ENCODE measurements at regions not wholly inside any gene's neighbourhood (a gene's known extent, or its start where the extent isn't known, plus 50 kb on each side); places are given as distances from the start of the nearest gene placed in this dataset.
"Not testable (repeated sequence)": the region's sequence is repeated elsewhere in the genome, so short reads cannot be mapped to it uniquely, and the experiment has no call there.

DNA sequence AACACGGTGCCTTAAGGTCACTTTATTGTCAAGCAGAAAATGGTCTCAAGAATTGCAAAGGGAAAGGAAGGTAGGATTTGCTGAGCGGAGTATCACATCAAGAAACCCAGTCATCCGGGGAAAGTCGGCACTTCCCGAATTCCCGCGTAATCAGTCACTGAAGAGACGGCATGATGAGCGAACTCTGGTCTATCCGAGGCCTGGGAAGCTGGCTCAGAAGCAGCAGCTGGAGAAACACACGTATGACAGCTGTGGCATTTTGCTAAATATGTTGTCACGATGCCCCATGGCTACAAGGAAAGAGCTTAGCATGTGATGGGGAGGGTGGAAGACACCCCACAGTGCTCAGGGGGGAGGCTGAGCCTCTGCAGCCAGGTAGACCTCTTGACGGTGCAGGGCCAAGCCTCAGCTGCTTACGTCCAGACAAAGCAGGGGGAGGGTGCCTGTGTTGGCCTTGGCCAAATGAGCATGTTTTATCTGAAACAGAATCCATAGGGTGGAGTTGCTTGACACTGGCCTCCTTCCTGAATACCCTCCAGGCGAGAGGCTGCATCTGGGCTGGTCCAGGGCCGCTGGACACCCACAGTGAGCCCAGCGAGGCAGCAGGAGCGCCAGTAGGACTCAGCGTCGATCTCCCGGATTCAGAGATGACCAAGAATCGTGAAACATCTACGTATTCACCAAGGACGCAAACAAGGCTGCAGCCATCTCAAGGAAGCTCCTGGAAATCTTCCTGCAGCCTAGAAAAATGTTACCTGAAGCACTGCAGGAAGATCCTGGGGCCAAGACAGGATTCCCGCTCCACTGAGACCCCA, 118.8 kb upstream of the AFDN start:
- Histone ChIP-seq H3K4me2 (ENCODE audit: low read length) (no peak overlapping the region), H3K9me3 (replicated peaks; ENCODE audit: low read length) (no peaks in the 10 kb centered on the region), H3K27me3 (ENCODE audit: control insufficient read depth, insufficient read depth, low read length) (no peaks in the 10 kb centered on the region)

GRCh38 chr6:167708501-167709094, 118.1 kb upstream of the AFDN start:
- Histone ChIP-seq H3K4me3 (ENCODE audit: low read length) (no peak overlapping the region), H3K36me3 (ENCODE audit: insufficient read depth, low read length) (no peaks in the 10 kb centered on the region), H3K27me3 (ENCODE audit: control insufficient read depth, insufficient read depth, low read length) (no peaks in the 10 kb centered on the region), H3K4me1 (ENCODE audit: control insufficient read depth, insufficient read depth, low read length) (no peaks in the 10 kb centered on the region), H3K9ac (ENCODE audit: low read depth, low read length) (no peak overlapping the region), H3K9me3 (replicated peaks; ENCODE audit: low read length) (no peaks in the 10 kb centered on the region), H3K4me2 (ENCODE audit: low read length) (no peak overlapping the region)

More for the DNA sequence above, 118.8 kb upstream of the AFDN start:
- Histone ChIP-seq H3K4me1 (ENCODE audit: control insufficient read depth, insufficient read depth, low read length) (no peaks in the 10 kb centered on the region), H3K9ac (ENCODE audit: low read depth, low read length) (no peak overlapping the region), H3K36me3 (ENCODE audit: insufficient read depth, low read length) (no peaks in the 10 kb centered on the region), H3K4me3 (ENCODE audit: low read length) (no peak overlapping the region)

DNA sequence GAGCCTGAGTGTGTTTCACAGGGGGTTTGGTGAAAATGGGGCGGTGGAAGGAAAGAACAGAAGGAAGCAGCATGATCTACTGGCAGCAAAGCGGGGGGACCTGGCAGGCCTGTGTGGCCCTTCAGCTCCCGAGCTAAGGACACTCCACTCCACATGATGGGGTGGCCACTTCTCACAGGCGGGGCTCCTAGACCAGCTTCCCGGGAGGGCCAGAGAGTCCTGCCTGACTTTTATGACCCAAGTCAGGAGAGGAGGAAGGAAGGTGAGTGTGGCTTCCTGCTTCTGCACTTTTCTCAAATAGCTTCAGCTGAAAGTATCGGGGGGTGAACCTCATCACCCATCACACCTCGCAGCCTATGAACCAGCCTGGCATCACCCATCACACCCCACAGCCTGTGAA, 117.5 kb upstream of the AFDN start:
- no peaks in the 10 kb centered on the region for H3K9me3 ChIP-seq (replicated peaks; ENCODE audit: low read length)
- no peak overlapping the region for H3K4me3 ChIP-seq (ENCODE audit: low read length)
- H3K4me2 ChIP-seq (ENCODE audit: low read length): no peak overlapping the region
- H3K4me1 ChIP-seq (ENCODE audit: control insufficient read depth, insufficient read depth, low read length): no peaks in the 10 kb centered on the region
- no peak overlapping the region for H3K9ac ChIP-seq (ENCODE audit: low read depth, low read length)
- no peaks in the 10 kb centered on the region for H3K36me3 ChIP-seq (ENCODE audit: insufficient read depth, low read length)
- no peaks in the 10 kb centered on the region for H3K27me3 ChIP-seq (ENCODE audit: control insufficient read depth, insufficient read depth, low read length)

GRCh38 chr6:167709776-167710336, 116.9 kb upstream of the AFDN start:
- not testable (repeated sequence) for H3K9me3 ChIP-seq (replicated peaks; ENCODE audit: low read length); H3K9ac ChIP-seq (ENCODE audit: low read depth, low read length); H3K36me3 ChIP-seq (ENCODE audit: insufficient read depth, low read length); H3K4me2 ChIP-seq (ENCODE audit: low read length); H3K27me3 ChIP-seq (ENCODE audit: control insufficient read depth, insufficient read depth, low read length); H3K4me3 ChIP-seq (ENCODE audit: low read length); H3K4me1 ChIP-seq (ENCODE audit: control insufficient read depth, insufficient read depth, low read length)

DNA sequence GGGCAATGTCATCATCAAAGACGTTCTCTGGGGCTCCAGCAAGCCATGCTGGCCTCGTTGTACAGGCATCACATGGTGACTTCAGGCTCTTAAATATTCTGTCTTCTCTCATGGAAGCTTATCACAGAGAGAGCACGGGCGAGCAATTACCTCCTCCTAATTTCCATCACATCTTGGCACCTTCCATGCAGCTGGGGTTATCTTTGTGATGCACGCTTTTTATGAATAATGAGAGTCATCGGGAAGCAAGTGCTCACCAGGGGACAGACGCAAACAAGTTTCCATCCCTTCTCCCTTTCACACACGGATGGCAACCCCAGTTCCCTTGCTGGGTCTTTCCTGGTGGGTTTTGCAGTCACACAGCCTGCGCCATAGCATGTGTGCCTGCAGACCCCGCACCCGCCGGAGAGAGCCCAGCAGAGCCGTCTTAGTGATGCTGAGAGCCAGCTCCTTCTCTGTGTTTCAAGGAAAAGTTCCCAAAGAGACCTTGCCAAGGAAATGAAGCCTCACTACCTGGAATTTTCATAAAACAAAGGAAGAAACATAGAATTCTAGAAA, 116.3 kb upstream of the AFDN start:
- Histone ChIP-seq H3K4me3 (ENCODE audit: low read length) (no peak overlapping the region), H3K9ac (ENCODE audit: low read depth, low read length) (no peak overlapping the region), H3K36me3 (ENCODE audit: insufficient read depth, low read length) (no peaks in the 10 kb centered on the region), H3K4me2 (ENCODE audit: low read length) (no peak overlapping the region), H3K9me3 (replicated peaks; ENCODE audit: low read length) (no peaks in the 10 kb centered on the region), H3K27me3 (ENCODE audit: control insufficient read depth, insufficient read depth, low read length) (no peaks in the 10 kb centered on the region), H3K4me1 (ENCODE audit: control insufficient read depth, insufficient read depth, low read length) (no peaks in the 10 kb centered on the region)

GRCh38 chr6:167711211-167711610, 115.5 kb upstream of the AFDN start:
- Histone ChIP-seq H3K4me3 (ENCODE audit: low read length) (no peak overlapping the region), H3K36me3 (ENCODE audit: insufficient read depth, low read length) (no peaks in the 10 kb centered on the region), H3K9me3 (replicated peaks; ENCODE audit: low read length) (no peaks in the 10 kb centered on the region), H3K4me2 (ENCODE audit: low read length) (no peak overlapping the region), H3K4me1 (ENCODE audit: control insufficient read depth, insufficient read depth, low read length) (no peaks in the 10 kb centered on the region), H3K27me3 (ENCODE audit: control insufficient read depth, insufficient read depth, low read length) (no peaks in the 10 kb centered on the region), H3K9ac (ENCODE audit: low read depth, low read length) (no peak overlapping the region)

DNA sequence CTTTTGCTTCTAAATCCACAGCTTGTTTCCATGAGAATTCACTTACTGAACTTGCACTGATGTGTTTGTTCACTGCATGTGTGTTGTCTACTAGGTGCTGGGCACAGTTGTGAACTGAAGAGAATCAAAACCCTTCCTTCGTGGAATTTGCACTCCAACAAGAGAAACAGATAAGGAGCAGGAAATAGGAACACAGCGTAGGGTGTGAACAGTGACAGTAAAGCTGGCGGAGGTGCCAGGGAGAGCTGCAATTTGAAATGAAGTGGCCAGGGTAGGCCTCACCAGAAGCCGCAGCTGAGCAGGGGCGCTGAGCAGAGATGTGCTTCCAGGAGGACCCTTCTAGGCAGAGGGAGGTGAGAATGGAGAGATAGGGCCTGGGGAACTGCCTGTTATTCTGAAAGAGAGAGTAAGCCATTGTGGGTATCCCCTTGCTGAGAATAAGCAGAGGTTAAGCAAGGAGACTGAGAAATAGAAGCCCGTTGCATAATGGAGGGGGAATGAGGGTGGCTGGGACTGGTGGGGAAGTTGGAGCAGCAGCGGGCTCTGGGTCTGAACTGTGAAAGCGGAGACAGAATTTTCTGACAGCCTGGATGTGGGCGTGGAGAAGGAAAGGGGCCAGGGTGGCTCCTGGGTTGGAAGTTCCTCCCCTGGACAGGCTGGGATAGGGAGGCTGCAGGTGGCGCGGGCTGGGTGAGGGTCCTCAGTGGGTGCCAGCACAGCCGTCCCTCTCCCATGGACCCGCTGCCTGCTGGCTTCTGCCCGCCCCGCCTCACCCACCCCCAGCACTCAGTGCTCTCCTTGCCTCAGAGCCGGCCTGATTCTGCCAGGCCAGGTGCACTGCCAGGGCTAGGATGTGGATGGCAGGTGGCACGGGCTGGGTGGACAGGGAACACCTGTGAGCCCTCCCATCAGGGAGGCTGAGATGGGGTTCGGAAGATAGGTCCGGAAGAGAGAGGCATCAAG, 114.7 kb upstream of the AFDN start:
- H3K4me1 ChIP-seq (ENCODE audit: control insufficient read depth, insufficient read depth, low read length): no peaks in the 10 kb centered on the region
- no peak overlapping the region for H3K9ac ChIP-seq (ENCODE audit: low read depth, low read length)
- no peaks in the 10 kb centered on the region for H3K27me3 ChIP-seq (ENCODE audit: control insufficient read depth, insufficient read depth, low read length)
- no peak overlapping the region for H3K4me2 ChIP-seq (ENCODE audit: low read length)
- H3K9me3 ChIP-seq (replicated peaks; ENCODE audit: low read length): no peaks in the 10 kb centered on the region
- no peaks in the 10 kb centered on the region for H3K36me3 ChIP-seq (ENCODE audit: insufficient read depth, low read length)
- no peak overlapping the region for H3K4me3 ChIP-seq (ENCODE audit: low read length)

DNA sequence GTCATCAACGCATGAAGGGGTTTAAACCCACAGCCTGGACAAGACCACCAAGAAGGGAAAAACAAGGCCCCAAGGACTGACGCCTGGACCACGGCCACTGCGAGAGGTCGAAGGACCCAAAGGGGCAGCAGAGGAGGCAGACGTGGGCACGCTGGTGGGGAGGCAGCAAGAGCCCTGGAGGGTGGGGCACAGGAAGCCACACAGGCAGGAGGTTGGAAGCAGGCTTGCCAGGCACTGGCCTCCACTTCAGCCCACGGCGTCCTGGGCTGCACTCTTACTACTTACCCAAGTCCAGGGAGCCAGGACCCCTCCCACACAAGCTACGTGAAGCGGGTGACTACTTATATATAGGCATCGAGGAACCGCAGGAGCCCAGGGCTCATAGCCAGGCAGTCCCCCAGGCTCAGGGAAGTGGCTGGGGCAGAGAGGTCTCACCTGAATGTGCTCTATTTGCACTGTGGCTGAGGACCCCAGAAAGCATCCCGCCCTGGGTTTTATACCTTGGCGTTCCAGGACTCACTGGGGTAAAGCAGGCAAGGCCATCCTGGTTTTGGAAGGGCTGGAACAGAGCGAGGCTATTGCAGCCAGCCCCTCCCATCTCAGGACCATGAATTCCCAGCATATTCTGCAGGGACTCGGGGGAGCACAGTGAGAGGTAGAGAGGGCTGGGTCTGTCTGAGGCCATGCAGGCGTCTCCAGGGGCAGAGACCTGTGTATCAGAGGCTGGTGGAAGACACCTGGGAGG, 113.8 kb upstream of the AFDN start:
- H3K9ac ChIP-seq (ENCODE audit: low read depth, low read length): no peak overlapping the region
- no peaks in the 10 kb centered on the region for H3K36me3 ChIP-seq (ENCODE audit: insufficient read depth, low read length)
- no peak overlapping the region for H3K4me2 ChIP-seq (ENCODE audit: low read length)
- H3K4me3 ChIP-seq (ENCODE audit: low read length): no peak overlapping the region
- no peaks in the 10 kb centered on the region for H3K4me1 ChIP-seq (ENCODE audit: control insufficient read depth, insufficient read depth, low read length)
- H3K27me3 ChIP-seq (ENCODE audit: control insufficient read depth, insufficient read depth, low read length): no peaks in the 10 kb centered on the region
- no peaks in the 10 kb centered on the region for H3K9me3 ChIP-seq (replicated peaks; ENCODE audit: low read length)

DNA sequence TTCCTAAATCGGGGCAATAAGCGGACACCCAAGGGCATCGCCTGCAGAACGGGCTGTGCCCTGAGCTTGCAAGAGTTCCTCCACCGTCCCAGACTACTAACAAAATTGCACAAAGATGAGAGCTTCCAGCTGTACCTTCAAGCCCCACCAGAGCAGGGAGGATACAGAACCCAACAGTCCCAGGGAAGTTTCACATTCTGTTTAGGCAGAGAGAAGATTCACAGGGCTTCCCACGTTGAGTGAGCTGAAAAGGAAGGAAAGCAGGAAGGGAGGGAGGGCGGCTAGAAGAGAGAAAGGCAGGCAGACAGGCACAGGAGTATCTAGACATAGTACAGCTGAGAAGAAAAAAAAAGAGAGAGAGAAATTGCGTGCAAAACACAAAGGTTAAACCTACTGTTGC, 112.6 kb upstream of the AFDN start:
- no peaks in the 10 kb centered on the region for H3K9me3 ChIP-seq (replicated peaks; ENCODE audit: low read length)
- H3K4me2 ChIP-seq (ENCODE audit: low read length): no peak overlapping the region
- H3K4me3 ChIP-seq (ENCODE audit: low read length): no peak overlapping the region
- no peaks in the 10 kb centered on the region for H3K27me3 ChIP-seq (ENCODE audit: control insufficient read depth, insufficient read depth, low read length)
- H3K36me3 ChIP-seq (ENCODE audit: insufficient read depth, low read length): no peaks in the 10 kb centered on the region
- H3K9ac ChIP-seq (ENCODE audit: low read depth, low read length): no peak overlapping the region
- H3K4me1 ChIP-seq (ENCODE audit: control insufficient read depth, insufficient read depth, low read length): no peaks in the 10 kb centered on the region

- H3K27me3 ChIP-seq (ENCODE audit: control insufficient read depth, insufficient read depth, low read length): no peaks in the 10 kb centered on the region
- H3K4me3 ChIP-seq (ENCODE audit: low read length): no peak overlapping the region
- no peak overlapping the region for H3K9ac ChIP-seq (ENCODE audit: low read depth, low read length)
- no peaks in the 10 kb centered on the region for H3K4me1 ChIP-seq (ENCODE audit: control insufficient read depth, insufficient read depth, low read length)
- no peak overlapping the region for H3K4me2 ChIP-seq (ENCODE audit: low read length)
- no peaks in the 10 kb centered on the region for H3K36me3 ChIP-seq (ENCODE audit: insufficient read depth, low read length)
- peaks cover 1% of the 10 kb centered on the region for H3K9me3 ChIP-seq (replicated peaks; ENCODE audit: low read length)
These were observed 109.3 kb upstream of the AFDN start for GRCh38 chr6:167717455-167717854.
